Neural progenitor cell (in vitro differentiated cells): ENCODE measurements at regions not wholly inside any gene's neighbourhood (a gene's known extent, or its start where the extent isn't known, plus 50 kb on each side); places are given as distances from the start of the nearest gene placed in this dataset.

Experiments
- DNase-seq: peaks from one replicate; pipeline ENCODE4 v3.0.0-alpha.2; 2016; ENCODE audit warnings: low spot score
- H2AFZ ChIP-seq: fragments of 200-600 bp; sonication (generic); replicated peaks from 2 replicates; pipeline ENCODE4 v1.6.1; 2016; ENCODE audit warnings: antibody characterized with exemption
- H3F3A ChIP-seq: fragments of 200-600 bp; sonication (generic); 2 replicates; pipeline ENCODE4 v1.6.1; 2016; ENCODE audit warnings: antibody characterized with exemption, low read depth
- H3K27ac ChIP-seq: fragments of 200-600 bp; sonication (generic); 2 replicates; pipeline ENCODE4 v1.5.1; 2016; ENCODE audit warnings: mild to moderate bottlenecking
- H3K27me3 ChIP-seq: fragments of 200-600 bp; sonication (generic); 2 replicates; pipeline ENCODE4 v1.6.1; 2016; ENCODE audit warnings: mild to moderate bottlenecking, moderate library complexity
- H3K36me3 ChIP-seq: fragments of 200-600 bp; sonication (generic); 2 replicates; pipeline ENCODE4 v1.5.1; 2016
- H3K4me1 ChIP-seq: fragments of 200-600 bp; sonication (generic); 2 replicates; pipeline ENCODE4 v1.6.1; 2016; ENCODE audit warnings: mixed run types
- H3K4me2 ChIP-seq: fragments of 200-600 bp; sonication (generic); 2 replicates; pipeline ENCODE4 v1.6.1; 2016
- H3K4me3 ChIP-seq: fragments of 200-600 bp; sonication (generic); 2 replicates; pipeline ENCODE4 v1.5.1; 2016
- H3K79me2 ChIP-seq: fragments of 200-600 bp; sonication (generic); 2 replicates; pipeline ENCODE4 v1.6.1; 2016; ENCODE audit warnings: low read depth
- H3K9ac ChIP-seq: fragments of 200-600 bp; sonication (generic); 2 replicates; pipeline ENCODE4 v1.6.1; 2016
- H3K9me3 ChIP-seq: fragments of 200-600 bp; sonication (generic); 2 replicates; pipeline ENCODE4 v1.5.1; 2016; ENCODE audit warnings: low read depth
- H4K20me1 ChIP-seq: fragments of 200-600 bp; sonication (generic); 2 replicates; pipeline ENCODE4 v1.6.1; 2016; ENCODE audit warnings: low read depth
- H3K27ac Mint-ChIP-seq: 3 replicates; pipeline ENCODE4 v1.8.0; 2021; ENCODE audit warnings: mixed read lengths
- H3K27me3 Mint-ChIP-seq: 2 replicates; pipeline ENCODE4 v1.8.0; 2022; ENCODE audit warnings: low read depth, mild to moderate bottlenecking, inconsistent platforms, moderate library complexity, mixed read lengths; ENCODE audit not compliant: insufficient read depth
- H3K36me3 Mint-ChIP-seq: 3 replicates; pipeline ENCODE4 v1.8.0; 2021; ENCODE audit warnings: mixed read lengths
- H3K4me1 Mint-ChIP-seq: 3 replicates; pipeline ENCODE4 v1.8.0; 2021; ENCODE audit warnings: mixed read lengths
- H3K4me3 Mint-ChIP-seq: 3 replicates; pipeline ENCODE4 v1.8.0; 2021; ENCODE audit warnings: mild to moderate bottlenecking, moderate library complexity, mixed read lengths
- H3K9me3 Mint-ChIP-seq: 3 replicates; pipeline ENCODE4 v1.8.0; 2020; ENCODE audit warnings: mixed read lengths
- CTCF ChIP-seq: fragments of 200-600 bp; sonication (generic); IDR thresholded peaks from 2 replicates; pipeline ENCODE4 v1.5.1; 2017; ENCODE audit warnings: antibody characterized with exemption, mild to moderate bottlenecking
- EZH2 ChIP-seq: fragments of 200-600 bp; sonication (generic); IDR thresholded peaks from 2 replicates; pipeline ENCODE4 v1.6.1; 2017; ENCODE audit warnings: antibody characterized with exemption, mild to moderate bottlenecking, moderate library complexity
- EZH2phosphoT487 ChIP-seq: fragments of 200-600 bp; sonication (generic); IDR thresholded peaks from 2 replicates; pipeline ENCODE4 v1.6.1; 2017; ENCODE audit warnings: antibody characterized with exemption

- peak; percentile 64 for DNase-seq
- Mint-ChIP-seq H3K4me3 (no peak overlapping the region), H3K27me3 (peaks cover 8% of the 10 kb centered on the region), H3K9me3 (peaks cover 3% of the 10 kb centered on the region), H3K4me1 (peaks cover 12% of the 10 kb centered on the region), H3K36me3 (no peaks in the 10 kb centered on the region), H3K27ac (no peak overlapping the region)
- Histone ChIP-seq H4K20me1 (no peaks in the 10 kb centered on the region), H3K4me3 (no peak overlapping the region), H3K27ac (no peak overlapping the region), H2AFZ (no peak overlapping the region), H3K79me2 (no peaks in the 10 kb centered on the region), H3K4me1 (peaks cover 12% of the 10 kb centered on the region), H3K9me3 (no peaks in the 10 kb centered on the region), H3K4me2 (peak overlapping the region; percentile 4), H3K27me3 (no peaks in the 10 kb centered on the region), H3K36me3 (no peaks in the 10 kb centered on the region), H3K9ac (no peak overlapping the region), H3F3A (peaks cover 12% of the 10 kb centered on the region)
- TF ChIP-seq EZH2: no peak
- TF ChIP-seq CTCF: no peak
- peak; percentile 86 for TF ChIP-seq EZH2phosphoT487
Observed at GRCh38 chr6:165204807-165205545, 104.4 kb downstream of the C6orf118 start.

GRCh38 chr6:165200178-165200577 lies 109.2 kb downstream of the C6orf118 start:
- H3K27me3 ChIP-seq: no peaks in the 10 kb centered on the region
- no peak for DNase-seq
- H3K4me1 ChIP-seq: peaks cover 10% of the 10 kb centered on the region
- H3K9ac ChIP-seq: no peak overlapping the region
- H3K79me2 ChIP-seq: no peaks in the 10 kb centered on the region
- Mint-ChIP-seq H3K4me3 (no peak overlapping the region), H3K9me3 (peaks cover 22% of the 10 kb centered on the region), H3K4me1 (peaks cover 11% of the 10 kb centered on the region), H3K36me3 (no peaks in the 10 kb centered on the region), H3K27me3 (peaks cover 6% of the 10 kb centered on the region), H3K27ac (no peak overlapping the region)
- H3K27ac ChIP-seq: no peak overlapping the region
- H3K4me2 ChIP-seq: no peak overlapping the region
- H3F3A ChIP-seq: peaks cover 10% of the 10 kb centered on the region
- H3K36me3 ChIP-seq: no peaks in the 10 kb centered on the region
- TF ChIP-seq CTCF (no peak), EZH2phosphoT487 (no peak), EZH2 (no peak)
- H3K9me3 ChIP-seq: no peaks in the 10 kb centered on the region
- H2AFZ ChIP-seq: no peak overlapping the region
- no peak overlapping the region for H3K4me3 ChIP-seq
- H4K20me1 ChIP-seq: no peaks in the 10 kb centered on the region

GRCh38 chr6:165191461-165191860 lies 117.9 kb downstream of the C6orf118 start:
- Histone ChIP-seq H3K9ac (no peak overlapping the region), H2AFZ (no peak overlapping the region), H3F3A (no peaks in the 10 kb centered on the region), H3K27me3 (no peaks in the 10 kb centered on the region), H3K27ac (no peak overlapping the region), H3K4me3 (no peak overlapping the region), H3K4me1 (no peaks in the 10 kb centered on the region), H4K20me1 (no peaks in the 10 kb centered on the region), H3K36me3 (no peaks in the 10 kb centered on the region), H3K79me2 (no peaks in the 10 kb centered on the region), H3K4me2 (no peak overlapping the region), H3K9me3 (peaks cover 3% of the 10 kb centered on the region)
- TF ChIP-seq EZH2phosphoT487: no peak
- TF ChIP-seq EZH2: no peak
- TF ChIP-seq CTCF: no peak
- H3K4me1 Mint-ChIP-seq: no peaks in the 10 kb centered on the region
- H3K36me3 Mint-ChIP-seq: no peaks in the 10 kb centered on the region
- no peak overlapping the region for H3K4me3 Mint-ChIP-seq
- no peak overlapping the region for H3K27ac Mint-ChIP-seq
- peaks cover 2% of the 10 kb centered on the region for H3K27me3 Mint-ChIP-seq
- H3K9me3 Mint-ChIP-seq: peaks cover 19% of the 10 kb centered on the region
- DNase-seq: no peak
